ENCODE measurements at regions not wholly inside any gene's neighbourhood (a gene's known extent, or its start where the extent isn't known, plus 50 kb on each side); places are given as distances from the start of the nearest gene placed in this dataset.

DNA sequence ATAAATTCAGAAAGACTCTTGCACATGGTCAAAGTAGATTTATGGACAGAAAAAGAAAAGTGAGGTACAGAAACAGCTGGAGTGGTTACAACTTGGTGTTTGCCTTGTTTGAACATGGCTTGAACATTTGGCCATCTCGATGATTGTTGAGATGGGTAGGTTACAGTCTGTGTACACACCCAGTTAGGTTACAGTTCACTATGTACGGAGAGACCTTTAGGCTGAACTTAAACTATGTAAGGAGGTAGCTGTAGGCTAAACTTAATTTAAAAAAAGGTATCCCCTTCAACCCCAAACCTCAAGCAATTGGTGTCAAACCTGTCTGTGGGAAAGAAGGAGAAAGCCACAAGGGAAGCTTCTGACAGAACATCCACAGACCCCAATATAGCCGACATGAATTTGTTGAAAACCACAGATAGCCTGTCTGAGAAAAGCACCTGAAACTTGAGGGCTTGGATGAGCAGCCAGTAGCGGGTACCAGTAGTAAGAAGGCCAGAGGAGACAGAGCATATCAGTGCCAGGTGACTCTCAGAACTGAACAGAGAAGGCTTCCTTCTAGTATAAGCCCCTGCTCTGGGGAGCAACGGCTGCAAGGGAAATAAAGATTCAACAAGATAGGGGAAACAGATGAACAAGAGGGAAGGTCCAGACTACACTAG is 247.9 kb upstream of the GALNTL6 start:
- TF ChIP-seq POLR2AphosphoS5 (IDR thresholded peaks at IDR 0.05) = no peak
- TF ChIP-seq POLR2A (IDR thresholded peaks at IDR 0.05) = no peak
- TF ChIP-seq CTCF (IDR thresholded peaks at IDR 0.05) = no peak
